Ovary (tissue), 3 donors: ENCODE measurements at regions not wholly inside any gene's neighbourhood (a gene's known extent, or its start where the extent isn't known, plus 50 kb on each side); places are given as distances from the start of the nearest gene placed in this dataset.

Source experiments
- EP300 ChIP-seq: sonication (generic); formaldehyde crosslinking; IDR thresholded peaks from one replicate; pipeline ENCODE4 v1.6.1; 2017; ENCODE audit warnings: antibody characterized with exemption
- POLR2A ChIP-seq: fragments of 450-650 bp; IDR thresholded peaks from one replicate; pipeline ENCODE4 v1.6.1; 2017; ENCODE audit warnings: antibody characterized with exemption, mild to moderate bottlenecking, moderate library complexity
- TF ChIP-seq, protein P1 (sequence below), 3 donors: fragments of 450-650 bp in 2 of 3; fragments of 200-600 bp in 1 of 3; IDR thresholded peaks; one replicate each; pipeline versions ENCODE4 v1.5.1 to v1.8.0; 2016 to 2022; ENCODE audit warnings: antibody characterized with exemption in 3 of 3, mild to moderate bottlenecking in 1 of 3
- donor health status: DM: no; HTN: no; CAD: no.

DNA sequence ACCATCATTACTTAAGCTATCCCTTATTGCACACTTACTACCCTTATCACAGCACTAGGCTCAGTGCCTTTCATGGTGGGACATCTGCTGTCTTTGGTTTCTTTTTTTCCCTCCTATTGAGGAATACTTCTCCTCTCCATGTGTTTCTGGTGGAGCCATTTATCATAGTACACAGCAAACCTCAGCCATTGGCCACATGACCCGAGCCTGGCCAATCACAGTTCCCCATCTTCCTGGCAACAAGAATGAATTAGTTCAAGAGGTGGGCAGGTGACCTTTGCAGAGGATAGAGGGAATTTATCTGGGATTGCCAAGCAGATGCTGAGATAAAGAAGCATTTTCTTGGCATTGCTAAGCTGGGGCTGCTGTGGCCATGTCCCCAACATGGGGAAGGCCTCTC is 101.1 kb upstream of the ZNF618 start:
- TF ChIP-seq, protein P1, sequence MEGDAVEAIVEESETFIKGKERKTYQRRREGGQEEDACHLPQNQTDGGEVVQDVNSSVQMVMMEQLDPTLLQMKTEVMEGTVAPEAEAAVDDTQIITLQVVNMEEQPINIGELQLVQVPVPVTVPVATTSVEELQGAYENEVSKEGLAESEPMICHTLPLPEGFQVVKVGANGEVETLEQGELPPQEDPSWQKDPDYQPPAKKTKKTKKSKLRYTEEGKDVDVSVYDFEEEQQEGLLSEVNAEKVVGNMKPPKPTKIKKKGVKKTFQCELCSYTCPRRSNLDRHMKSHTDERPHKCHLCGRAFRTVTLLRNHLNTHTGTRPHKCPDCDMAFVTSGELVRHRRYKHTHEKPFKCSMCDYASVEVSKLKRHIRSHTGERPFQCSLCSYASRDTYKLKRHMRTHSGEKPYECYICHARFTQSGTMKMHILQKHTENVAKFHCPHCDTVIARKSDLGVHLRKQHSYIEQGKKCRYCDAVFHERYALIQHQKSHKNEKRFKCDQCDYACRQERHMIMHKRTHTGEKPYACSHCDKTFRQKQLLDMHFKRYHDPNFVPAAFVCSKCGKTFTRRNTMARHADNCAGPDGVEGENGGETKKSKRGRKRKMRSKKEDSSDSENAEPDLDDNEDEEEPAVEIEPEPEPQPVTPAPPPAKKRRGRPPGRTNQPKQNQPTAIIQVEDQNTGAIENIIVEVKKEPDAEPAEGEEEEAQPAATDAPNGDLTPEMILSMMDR (IDR thresholded peaks at IDR 0.05), result no peak
- TF ChIP-seq EP300 (no peak), POLR2A (no peak)
